ENCODE measurements at regions not wholly inside any gene's neighbourhood (a gene's known extent, or its start where the extent isn't known, plus 50 kb on each side); places are given as distances from the start of the nearest gene placed in this dataset.
"Not testable (repeated sequence)": the region's sequence is repeated elsewhere in the genome, so short reads cannot be mapped to it uniquely, and the experiment has no call there.

DNA sequence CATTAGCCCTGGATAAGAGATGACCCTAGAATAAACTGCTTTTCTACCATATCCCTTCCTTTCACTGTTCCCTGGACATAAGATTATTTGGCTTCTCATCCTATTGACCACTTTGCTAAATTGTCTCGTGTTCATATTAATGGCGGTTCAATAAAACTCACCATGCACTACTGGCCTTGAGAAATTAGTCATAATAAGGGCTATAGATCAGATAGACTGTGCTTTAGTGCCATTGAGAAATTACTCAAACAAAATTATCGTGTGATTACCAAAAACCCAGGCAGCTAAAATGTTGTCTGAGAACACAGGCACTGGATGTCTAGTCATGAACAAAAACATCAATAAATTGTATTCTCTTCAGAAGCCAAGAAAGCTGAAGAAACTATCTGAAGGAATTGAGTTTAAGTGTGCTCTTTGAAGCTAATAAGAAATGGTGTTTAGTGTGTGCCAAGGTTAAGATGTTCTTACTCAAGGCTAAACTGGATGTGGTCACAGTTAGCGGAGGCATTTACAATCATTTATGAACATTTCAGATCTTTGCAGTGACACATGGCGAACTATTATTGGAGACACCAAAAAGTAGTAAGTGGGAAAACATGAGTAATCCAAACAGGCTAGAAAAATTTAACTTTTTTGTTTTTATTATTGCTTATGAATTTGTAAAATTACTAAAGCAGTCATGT is 460.4 kb upstream of the RORB start:
- DNase-seq: no peak

DNA sequence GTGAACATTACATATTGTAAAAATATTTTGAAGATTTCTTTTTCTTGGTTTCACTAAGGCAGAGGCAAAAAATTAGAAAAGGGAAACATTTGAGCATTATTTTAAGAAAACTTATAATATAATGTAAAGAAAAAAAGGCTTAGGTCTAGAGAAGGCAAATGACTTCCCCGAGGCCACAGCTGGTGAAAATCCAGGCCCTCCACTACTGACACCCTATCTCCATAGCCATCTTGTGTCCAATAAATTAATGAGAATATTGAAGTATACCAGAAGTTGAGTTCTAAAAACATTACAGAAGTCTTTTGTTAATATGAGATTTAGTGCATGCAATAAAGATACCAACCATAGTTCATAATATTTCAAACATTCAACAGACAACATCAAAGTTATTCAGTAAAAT is 459.9 kb upstream of the RORB start:
- no peak for DNase-seq

DNA sequence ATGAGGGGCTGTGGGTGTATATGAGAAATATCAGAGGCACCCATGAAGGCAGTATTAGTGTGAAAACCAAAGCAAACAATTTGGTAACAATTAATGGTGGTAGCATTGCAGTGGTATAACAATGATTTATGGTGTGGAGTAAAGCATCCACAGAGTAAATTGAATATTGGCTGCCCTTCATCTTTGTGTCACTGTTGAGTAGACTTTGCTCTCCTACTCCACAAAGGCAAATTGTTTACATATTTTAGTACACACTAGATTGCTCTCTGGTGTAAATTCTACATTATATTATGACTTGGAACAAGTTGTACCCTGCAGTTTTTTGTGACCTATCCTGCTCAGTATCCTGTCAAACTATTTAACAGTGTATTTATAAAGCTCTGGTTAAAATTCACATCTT is 455.5 kb upstream of the RORB start:
- no peak for DNase-seq

DNA sequence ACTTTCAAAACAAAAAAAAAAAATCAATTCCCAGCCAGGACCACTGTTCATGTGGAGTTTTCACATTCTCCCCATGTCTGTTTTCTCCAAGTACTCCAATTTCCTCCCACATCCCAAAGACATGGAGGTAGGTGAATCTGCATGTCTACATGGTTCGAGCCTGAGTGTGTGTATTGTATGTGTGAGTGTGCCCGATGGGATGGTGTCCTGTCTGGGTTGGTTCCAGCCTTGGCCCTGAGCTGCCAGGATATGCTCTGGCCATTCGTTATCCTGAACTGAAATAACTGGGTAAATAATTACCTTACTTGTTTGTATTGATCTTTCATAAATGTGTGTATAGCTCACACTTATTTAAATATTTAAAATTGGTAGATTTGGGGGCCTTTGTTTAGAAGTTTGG is 452.3 kb upstream of the RORB start:
- DNase-seq: no peak

DNA sequence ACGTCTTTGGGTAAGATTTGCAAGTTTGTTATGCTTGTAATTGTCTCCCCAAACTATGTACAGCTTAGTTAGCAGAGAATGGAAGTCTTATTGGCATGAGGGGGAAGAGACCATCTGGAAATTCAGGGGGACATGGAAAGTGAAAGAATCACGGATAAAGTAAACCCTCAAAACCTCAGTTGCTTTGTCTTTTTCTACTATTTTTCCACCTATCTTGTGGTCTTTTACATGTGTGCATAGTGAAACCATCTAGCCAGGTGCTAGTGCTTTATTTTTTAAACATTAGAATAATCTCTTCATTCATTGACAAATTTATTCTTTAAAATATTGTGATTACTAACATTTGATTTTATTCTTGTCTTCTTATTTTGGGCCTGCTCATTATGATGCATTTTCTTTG is 441.1 kb upstream of the RORB start:
- DNase-seq: no peak

DNA sequence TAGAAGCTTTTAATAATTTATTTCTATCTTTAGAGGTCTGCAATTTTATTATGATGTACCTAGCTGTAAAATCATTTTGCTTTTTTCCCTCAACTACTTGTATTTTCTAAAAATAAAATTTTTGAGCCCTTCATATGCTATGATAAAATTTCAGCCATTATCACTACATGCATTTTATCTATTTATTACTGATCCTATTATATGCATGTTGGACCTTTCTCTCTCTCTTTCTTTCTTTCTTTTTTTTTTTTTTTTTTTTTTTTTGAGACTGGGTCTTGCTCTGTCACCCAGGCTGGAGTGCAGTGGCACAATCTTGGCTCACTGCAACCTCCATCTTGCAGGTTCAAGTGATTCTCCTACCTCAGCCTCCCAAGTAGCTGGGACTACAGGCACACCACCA is 440.1 kb upstream of the RORB start:
- DNase-seq: not testable (repeated sequence)

DNA sequence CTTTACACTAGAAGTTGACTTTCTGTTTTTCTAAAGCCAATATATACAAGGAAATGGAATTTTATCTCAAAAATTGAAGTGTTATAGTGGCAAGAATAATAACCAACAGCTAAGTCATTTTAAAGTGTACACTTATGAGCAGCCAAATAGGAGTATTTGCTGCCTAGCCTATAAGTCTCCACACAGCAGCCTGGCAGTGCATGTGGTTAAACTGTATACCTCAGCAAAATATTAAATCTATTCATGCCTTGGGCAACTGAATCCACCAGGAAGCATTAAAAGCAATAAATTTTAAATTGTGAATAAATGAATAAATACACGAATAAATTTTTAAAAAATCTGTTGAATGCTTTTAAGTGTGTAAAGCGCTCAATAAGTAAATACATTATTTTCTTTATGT is 432.4 kb upstream of the RORB start:
- DNase-seq: no peak

DNA sequence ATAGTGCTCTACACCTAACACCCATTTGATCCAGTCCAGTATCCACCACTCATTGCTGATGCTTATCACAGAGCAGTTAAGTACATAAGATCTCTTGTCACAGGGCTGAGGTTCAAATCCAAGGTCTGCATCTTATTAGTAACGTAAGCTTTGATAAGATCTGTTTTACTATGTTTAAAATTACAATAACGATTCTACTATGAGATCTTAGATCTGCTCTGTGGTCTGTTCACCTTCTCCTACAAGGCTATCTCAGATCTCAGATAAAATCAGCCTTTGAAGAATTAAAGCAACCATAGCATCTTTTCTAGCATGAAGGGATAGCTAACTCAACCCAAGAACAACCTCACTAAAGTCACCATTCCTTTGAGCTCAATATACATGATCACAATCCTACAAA is 431.0 kb upstream of the RORB start:
- DNase-seq: no peak

DNA sequence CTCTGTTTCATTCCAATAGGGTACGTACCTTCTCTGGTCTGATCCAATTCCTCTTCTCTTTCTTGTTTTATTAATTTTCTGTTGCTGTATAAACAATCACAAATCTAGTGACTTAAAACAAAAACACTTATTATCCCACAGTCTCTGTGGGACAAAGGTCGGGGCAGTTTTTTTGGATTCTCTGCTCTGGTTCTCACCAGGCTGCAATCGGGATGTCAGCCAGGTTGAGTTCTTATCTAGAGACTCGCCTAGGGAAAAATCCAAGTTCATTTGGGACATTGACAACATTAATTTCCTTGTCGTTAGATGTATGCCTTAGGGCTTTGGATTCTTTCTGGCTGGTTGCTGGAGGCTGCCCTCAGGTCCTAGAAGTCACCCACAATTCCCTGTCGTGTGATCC is 430.5 kb upstream of the RORB start:
- no peak for DNase-seq

DNA sequence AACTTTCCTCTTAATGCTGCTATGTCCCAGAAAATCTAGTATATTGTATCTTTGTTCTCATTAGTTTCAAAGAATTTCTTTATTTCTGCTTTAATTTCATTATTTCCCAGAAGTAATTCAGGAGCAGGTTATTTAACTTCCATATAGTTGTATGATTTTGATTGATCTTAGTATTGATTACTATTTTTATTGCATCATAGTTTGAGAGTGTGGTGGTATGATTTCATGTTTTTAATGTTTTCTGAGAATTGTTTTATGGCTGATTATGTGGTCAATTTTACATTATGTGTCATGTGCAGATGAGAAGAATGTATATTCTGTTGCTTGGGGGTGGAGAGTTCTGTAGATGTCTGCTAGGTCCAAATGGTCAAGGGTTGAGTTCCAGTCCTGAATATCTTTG is 425.6 kb upstream of the RORB start:
- no peak for DNase-seq

DNA sequence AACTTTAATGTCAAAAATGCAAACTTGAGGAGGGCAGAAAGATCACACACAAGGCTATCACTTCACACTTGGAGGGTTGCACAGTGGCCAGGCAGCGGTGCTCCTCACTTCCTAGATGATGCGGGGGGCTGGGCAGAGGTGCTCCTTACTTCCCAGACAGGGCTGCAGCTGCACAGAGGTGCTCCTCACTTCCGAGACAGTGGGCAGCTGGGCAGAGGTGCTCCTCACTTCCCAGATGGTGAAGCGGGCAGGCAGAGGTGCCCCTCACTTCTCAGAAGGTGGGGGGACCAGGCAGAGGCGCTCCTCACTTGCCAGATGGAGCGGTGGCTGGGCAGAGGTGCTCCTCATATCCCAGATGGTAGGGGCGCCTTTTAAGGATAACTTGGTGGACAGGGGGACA is 423.2 kb upstream of the RORB start:
- DNase-seq: no peak

DNA sequence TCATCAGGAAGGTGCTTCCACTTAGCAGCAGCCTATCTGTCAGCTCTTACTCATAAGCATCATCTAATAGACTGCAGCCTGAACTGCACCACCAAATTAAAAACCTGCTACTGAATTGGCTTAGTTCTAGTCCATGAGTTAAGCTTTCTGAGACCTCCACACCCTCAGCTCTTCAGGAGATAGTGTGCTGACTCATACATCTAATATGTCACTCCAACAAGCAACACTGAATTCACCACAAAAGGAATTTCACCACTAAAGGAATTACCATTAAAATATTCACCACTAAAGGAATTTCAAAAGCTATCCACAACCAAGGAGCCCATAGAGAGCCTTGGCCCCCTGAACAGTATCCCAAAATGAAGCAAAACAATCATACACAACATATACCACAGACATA is 418.5 kb upstream of the RORB start:
- DNase-seq: no peak

DNA sequence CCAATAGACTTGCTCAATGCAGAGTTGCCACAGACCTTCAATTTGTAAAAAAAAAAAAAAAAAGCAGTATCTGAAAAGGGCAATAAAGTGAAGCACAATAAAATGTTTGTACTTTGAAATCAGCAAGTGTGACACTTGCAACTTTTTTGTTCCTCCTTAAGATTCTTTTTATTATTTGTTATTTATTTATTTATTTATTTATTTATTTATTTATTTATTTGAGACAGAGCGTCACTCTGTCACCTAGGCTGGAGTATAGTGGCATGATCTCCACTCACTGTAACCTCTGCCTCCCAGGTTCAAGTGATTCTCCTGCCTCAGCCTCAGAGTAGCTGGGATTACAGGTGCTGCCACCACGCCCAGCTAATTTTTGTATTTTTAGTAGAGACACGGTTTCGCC is 416.5 kb upstream of the RORB start:
- not testable (repeated sequence) for DNase-seq

DNA sequence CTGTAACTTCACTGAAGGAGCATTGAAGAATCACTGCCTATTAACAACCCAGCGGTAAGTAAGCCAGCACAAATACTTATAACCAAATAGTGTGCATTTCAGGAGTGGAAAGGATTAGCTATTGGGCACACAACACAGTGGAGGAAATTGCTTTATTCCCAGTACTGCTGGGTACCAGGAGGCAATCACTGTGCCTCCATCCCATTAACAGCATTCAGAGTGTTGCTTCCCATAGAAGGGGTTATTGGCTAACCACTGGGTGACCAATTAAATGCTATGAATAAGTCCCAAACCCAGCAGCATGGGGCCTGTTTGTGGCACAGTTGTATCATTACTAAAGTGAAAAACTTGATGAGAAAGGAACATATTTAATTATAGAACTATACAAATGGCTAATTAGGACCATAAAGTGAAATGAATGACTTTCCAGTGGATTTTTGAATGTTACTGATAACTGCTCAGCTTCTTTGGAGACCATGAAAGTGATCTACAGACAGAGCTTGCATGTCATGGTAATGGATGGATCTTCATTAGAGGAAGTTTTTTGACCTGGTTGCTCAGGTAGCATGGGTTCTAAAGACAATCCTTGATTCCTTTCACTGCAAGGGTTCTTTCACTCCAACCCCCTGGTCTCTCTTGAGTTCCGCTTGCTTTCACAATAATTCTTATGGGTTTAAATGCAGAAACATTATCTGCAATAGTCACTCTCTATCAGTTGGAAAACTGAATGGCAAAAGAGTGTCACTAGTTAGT is 413.3 kb upstream of the RORB start:
- DNase-seq: no peak

DNA sequence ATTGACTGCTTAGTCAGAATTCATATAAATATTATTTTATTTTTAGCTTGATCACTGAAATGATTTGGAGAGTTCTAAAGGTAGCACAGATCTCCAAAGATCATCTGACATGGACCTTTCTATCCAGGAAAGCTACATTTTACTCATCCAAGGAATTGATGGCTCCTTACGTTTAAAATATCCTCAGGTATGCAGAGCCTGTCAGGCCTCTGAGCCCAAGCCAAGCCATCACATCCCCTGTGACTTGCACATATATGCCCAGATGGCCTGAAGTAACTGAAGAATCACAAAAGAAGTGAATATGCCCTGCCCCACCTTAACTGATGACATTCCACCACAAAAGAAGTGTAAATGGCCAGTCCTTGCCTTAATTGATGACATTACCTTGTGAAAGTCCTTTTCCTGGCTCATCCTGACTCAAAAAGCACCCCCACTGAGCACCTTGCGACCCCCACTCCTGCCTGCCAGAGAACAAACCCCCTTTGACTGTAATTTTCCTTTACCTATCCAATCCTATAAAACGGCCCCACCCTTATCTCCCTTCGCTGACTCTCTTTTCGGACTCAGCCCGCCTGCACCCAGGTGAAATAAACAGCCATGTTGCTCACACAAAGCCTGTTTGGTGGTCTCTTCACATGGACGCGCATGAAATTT is 411.6 kb upstream of the RORB start:
- DNase-seq: not testable (repeated sequence)

DNA sequence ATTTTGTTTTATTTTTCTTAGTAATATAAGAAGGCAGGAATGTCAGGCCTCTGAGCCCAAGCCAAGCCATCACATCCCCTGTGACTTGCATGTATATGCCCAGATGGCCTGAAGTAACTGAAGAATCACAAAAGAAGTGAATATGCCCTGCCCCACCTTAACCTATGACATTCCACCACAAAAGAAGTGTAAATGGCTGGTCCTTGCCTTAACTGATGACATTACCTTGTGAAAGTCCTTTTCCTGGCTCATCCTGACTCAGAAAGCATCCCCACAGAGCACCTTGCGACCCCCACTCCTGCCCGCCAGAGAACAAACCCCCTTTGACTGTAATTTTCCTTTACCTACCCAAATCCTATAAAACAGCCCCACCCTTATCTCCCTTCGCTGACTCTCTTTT is 406.2 kb upstream of the RORB start:
- DNase-seq: not testable (repeated sequence)

DNA sequence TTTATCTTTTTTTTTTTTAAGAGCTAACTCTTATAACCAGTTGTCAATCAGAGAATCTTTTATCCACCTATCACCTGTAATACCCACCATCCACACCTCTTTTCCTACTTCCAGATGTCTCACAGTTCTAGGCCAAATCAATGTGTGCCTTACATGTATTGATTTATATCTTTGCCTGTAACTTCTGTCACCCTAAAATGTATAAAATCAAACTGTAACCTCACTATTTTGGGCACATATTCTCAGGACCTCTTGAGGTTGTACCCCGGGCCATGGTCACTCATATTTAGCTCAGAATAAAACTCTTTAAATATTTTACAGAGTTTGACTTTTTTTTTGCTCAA is 404.7 kb upstream of the RORB start:
- no peak for DNase-seq

DNA sequence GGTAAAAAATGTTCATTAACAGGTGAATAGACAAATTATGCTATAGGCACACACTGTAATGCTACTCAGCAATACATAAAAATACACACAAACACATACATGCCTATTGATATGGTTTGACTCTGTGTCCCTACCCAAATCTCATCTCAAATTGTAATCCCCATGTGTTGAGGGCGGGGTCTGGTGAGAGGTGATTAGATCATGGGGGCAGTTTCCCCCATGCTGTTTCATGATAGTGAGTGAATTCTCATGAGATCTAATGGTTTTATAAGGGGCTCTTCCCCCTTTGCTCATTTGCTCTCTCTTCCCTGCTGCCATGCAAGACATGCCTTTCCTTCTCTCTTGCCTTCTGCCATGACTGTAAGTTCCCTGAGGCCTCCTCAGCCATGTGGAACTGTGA is 403.1 kb upstream of the RORB start:
- not testable (repeated sequence) for DNase-seq

DNA sequence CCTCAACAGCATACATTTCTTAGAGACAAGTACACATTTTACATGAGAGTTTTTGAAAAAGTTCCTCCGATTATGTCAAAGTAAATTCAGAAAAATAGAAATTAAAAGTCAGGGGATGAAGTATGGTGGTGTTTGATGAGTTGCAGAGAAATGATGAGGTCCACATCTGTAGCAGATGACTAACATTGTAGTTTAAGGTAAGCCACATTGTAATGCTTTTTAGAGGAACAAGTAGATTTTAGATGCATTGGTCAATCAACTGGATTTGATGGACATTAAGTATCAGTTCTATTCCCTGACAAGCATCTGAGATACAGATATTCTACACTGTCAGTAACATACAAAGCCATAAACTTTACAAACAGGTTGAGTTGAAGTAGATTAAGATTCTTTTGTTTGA is 402.4 kb upstream of the RORB start:
- DNase-seq: no peak

DNA sequence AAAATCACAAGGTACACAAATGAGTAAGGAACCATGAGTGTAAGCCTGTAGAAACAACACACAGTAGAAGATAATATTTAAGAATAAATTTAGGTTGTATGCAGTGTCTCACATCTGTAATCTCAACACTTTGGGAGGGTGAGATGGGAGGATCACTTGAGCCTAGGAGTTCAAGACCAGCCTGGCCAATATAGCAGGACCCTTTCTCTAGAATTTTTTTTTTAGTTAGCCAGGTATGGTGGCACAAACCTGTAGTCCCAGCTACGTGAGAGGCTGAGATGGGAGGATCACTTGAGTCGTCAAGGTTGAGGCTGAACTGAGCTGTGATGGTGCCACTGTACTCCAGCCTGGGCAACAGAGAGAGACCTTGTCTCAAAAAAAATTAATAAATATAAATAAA is 401.2 kb upstream of the RORB start:
- no peak for DNase-seq

DNA sequence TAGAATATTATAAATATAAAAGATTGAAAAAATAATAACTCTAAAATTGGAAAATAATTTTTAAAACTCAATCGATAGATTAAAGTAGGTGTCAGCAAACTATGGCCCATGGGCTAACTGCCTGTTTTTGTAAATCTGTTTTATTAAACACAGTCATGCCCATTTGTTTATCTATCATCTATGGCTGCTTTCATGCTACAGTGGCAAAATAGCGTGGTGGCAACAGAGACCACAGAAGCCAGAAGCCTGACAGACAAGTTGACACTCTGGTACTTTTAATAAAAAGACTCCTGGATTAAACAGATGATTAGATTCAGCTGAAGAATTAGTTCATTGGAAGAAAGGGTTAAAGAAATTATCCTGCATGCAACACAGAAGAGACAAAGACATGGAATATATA is 400.7 kb upstream of the RORB start:
- no peak for DNase-seq

DNA sequence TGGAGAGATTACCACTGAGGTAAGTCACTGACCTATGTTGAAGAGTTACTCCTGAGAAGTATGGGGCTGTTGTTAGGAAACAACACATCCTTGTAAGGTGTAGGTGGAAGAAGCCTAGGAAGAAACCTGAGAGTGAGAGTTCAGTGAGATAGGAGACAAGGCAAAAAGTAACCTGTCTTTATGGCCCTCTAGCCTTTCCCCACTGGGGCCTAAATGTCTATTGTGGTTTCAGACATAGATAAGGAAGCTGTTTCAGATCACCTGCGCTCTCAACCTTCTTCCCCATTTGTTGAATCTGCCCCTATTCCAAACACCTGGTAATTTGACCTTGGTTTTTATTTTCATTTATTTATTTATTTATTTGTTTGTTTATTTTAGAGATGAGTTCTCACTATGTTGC is 397.1 kb upstream of the RORB start:
- no peak for DNase-seq

DNA sequence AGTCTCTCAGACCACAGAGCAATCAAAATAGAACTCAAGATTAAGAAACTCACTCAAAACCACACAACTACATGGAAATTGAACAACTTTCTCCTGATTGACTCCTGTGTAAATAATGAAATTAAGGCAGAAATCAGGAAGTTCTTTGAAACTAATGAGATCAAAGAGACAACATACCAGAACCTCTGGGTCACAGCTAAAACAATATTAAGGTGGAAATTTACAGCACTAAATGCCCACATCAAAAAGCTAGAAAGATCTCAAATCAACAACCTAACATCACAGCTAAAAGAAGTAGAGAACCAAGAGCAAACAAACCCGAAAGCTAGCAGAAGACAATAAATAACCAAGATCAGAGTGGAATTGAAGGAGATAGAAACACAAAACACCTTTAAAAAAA is 395.0 kb upstream of the RORB start:
- DNase-seq: not testable (repeated sequence)

DNA sequence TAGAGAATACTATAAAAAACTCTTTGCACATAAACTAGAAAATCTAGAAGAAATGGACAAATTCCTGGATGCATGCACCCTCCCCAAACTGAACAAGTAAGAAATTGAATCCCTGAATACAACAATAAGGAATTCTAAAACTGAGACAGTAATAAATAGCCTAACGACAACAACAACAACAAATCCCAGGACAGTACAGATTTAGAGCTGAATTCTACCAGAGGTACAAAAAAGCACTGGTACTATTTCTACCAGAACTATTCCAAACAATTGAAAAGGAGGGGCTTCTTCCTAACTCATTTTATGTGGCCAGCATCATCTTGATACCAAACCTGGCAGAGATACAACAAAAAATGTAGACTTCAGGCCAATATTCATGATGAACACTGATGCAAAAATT is 394.4 kb upstream of the RORB start:
- no peak for DNase-seq

DNA sequence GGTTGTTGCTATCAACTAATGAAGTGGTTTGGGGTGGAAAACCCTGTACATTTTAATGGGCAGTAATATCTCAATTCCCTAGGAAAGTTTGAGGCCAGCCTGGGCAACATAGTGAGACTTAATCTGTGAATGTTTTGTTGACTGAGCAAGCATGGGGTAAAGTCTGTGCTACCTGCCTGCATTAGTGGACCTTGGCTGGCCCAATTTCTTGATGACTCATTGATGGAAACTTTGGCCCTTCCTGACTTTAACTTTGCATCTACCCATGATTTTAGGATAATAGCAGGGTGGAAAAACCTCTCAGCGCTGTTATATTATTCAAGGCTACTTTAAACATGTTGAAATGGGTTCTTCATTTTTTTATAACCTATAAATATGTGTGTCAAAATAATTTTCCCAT is 389.4 kb upstream of the RORB start:
- no peak for DNase-seq

All from NCI-H69 (cell line).